Mesenchymal stem cell (in vitro differentiated cells and primary cell): ENCODE measurements at regions not wholly inside any gene's neighbourhood (a gene's known extent, or its start where the extent isn't known, plus 50 kb on each side); places are given as distances from the start of the nearest gene placed in this dataset.
A peak's percentile ranks its signal among the peaks of the same experiment; 100 is the strongest.

ENCODE experiments used
- DNase-seq: peaks from one replicate; pipeline ENCODE4 v3.0.0-alpha.2; 2013
- H2AFZ ChIP-seq: one replicate; pipeline ENCODE4 v1.6.1; 2013; ENCODE audit warnings: low read depth, mild to moderate bottlenecking, control low read depth, inconsistent platforms, low read length, moderate library complexity
- H2AK5ac ChIP-seq: 2 replicates; pipeline ENCODE4 v1.6.1; 2013; ENCODE audit warnings: low read length, moderate library complexity, mild to moderate bottlenecking, inconsistent platforms; ENCODE audit not compliant: severe bottlenecking
- H2BK120ac ChIP-seq: one replicate; pipeline ENCODE4 v1.6.1; 2013; ENCODE audit warnings: low read depth, mild to moderate bottlenecking, inconsistent platforms, low read length, moderate library complexity
- H2BK12ac ChIP-seq, 2 experiments: one replicate each; pipeline ENCODE4 v1.6.1; 2013; ENCODE audit warnings: inconsistent platforms in 2 of 2, low read length in 2 of 2, mild to moderate bottlenecking in 2 of 2, moderate library complexity in 2 of 2, control low read depth in 1 of 2
- H2BK15ac ChIP-seq: one replicate; pipeline ENCODE4 v1.6.1; 2013; ENCODE audit warnings: mild to moderate bottlenecking, low read depth, inconsistent platforms; ENCODE audit not compliant: poor library complexity, severe bottlenecking
- H2BK5ac ChIP-seq: 2 replicates; pipeline ENCODE4 v1.6.1; 2013; ENCODE audit warnings: low read depth, mild to moderate bottlenecking, low read length, control low read depth, inconsistent platforms; ENCODE audit not compliant: poor library complexity, severe bottlenecking
- H3K14ac ChIP-seq, 2 experiments: one replicate each; pipeline ENCODE4 v1.6.1; 2013; ENCODE audit warnings: inconsistent platforms in 2 of 2, low read length in 2 of 2, control low read depth in 1 of 2, mild to moderate bottlenecking in 1 of 2, moderate library complexity in 1 of 2
- H3K18ac ChIP-seq, 2 experiments: one replicate each; pipeline ENCODE4 v1.6.1; 2013; ENCODE audit warnings: inconsistent platforms in 2 of 2, low read length in 2 of 2, control low read depth in 1 of 2, low read depth in 1 of 2, mild to moderate bottlenecking in 1 of 2
- H3K23ac ChIP-seq, 2 experiments: one replicate each; pipeline ENCODE4 v1.6.1; 2013; ENCODE audit warnings: inconsistent platforms in 2 of 2, low read length in 2 of 2, mild to moderate bottlenecking in 2 of 2, moderate library complexity in 2 of 2, control low read depth in 1 of 2
- H3K27ac ChIP-seq: 2 replicates; pipeline ENCODE4 v1.5.1; 2013; ENCODE audit warnings: mild to moderate bottlenecking, moderate library complexity, low read length, control low read depth, inconsistent platforms; ENCODE audit not compliant: poor library complexity, severe bottlenecking
- H3K27me3 ChIP-seq, 2 experiments: 2 replicates each; pipeline versions ENCODE4 v1.6.1 to v1.7.0; 2013; ENCODE audit warnings: low read length in 2 of 2, mild to moderate bottlenecking in 2 of 2, moderate library complexity in 2 of 2, control low read depth in 1 of 2, inconsistent platforms in 1 of 2; ENCODE audit not compliant: control insufficient read depth in 1 of 2, insufficient read depth in 1 of 2
- H3K36me3 ChIP-seq, 2 experiments: 2 replicates each; pipeline versions ENCODE4 v1.6.1 to v1.7.0; 2013; ENCODE audit warnings: low read length in 2 of 2, control low read depth in 1 of 2, inconsistent platforms in 1 of 2, low read depth in 1 of 2, mild to moderate bottlenecking in 1 of 2; ENCODE audit not compliant: insufficient read depth in 2 of 2, control insufficient read depth in 1 of 2
- H3K4ac ChIP-seq, 2 experiments: one replicate each; pipeline ENCODE4 v1.6.1; 2013; ENCODE audit warnings: inconsistent platforms in 2 of 2, low read length in 2 of 2, mild to moderate bottlenecking in 2 of 2, moderate library complexity in 2 of 2, control low read depth in 1 of 2, low read depth in 1 of 2
- H3K4me1 ChIP-seq: 2 replicates; pipeline ENCODE4 v1.6.1; 2013; ENCODE audit warnings: low read depth, low read length, control low read depth; ENCODE audit not compliant: control insufficient read depth, insufficient read depth
- H3K4me2 ChIP-seq: 2 replicates; pipeline ENCODE4 v1.6.1; 2013; ENCODE audit warnings: low read length, mild to moderate bottlenecking, inconsistent platforms; ENCODE audit not compliant: poor library complexity, severe bottlenecking
- H3K4me3 ChIP-seq, 2 experiments: 2 replicates each; pipeline versions ENCODE4 v1.5.1 to v1.7.0; 2013; ENCODE audit warnings: low read length in 2 of 2, mild to moderate bottlenecking in 2 of 2, control low read depth in 1 of 2, low read depth in 1 of 2; ENCODE audit not compliant: insufficient read depth in 1 of 2
- H3K79me1 ChIP-seq: replicated peaks from 2 replicates; pipeline ENCODE4 v1.6.1; 2013; ENCODE audit warnings: mild to moderate bottlenecking, control low read depth, low read length, inconsistent platforms; ENCODE audit not compliant: poor library complexity, severe bottlenecking
- H3K9ac ChIP-seq: 2 replicates; pipeline ENCODE4 v1.7.0; 2013; ENCODE audit warnings: mild to moderate bottlenecking, low read length, moderate library complexity
- H3K9me3 ChIP-seq: 2 replicates; pipeline ENCODE4 v1.7.0; 2013; ENCODE audit warnings: mild to moderate bottlenecking, low read length; ENCODE audit not compliant: control insufficient read depth
- H4K8ac ChIP-seq: one replicate; pipeline ENCODE4 v1.6.1; 2013; ENCODE audit warnings: inconsistent platforms, mild to moderate bottlenecking, low read length, moderate library complexity
- H4K91ac ChIP-seq: one replicate; pipeline ENCODE4 v1.6.1; 2013; ENCODE audit warnings: mild to moderate bottlenecking, low read length, inconsistent platforms
- whole genome bisulfite sequencing: methylation state at CpG from one replicate; pipeline ENCODE4 v1.1.7; 2013; ENCODE audit warnings: mixed read lengths; 5-methylcytosine and 5-hydroxymethylcytosine counted together

DNA sequence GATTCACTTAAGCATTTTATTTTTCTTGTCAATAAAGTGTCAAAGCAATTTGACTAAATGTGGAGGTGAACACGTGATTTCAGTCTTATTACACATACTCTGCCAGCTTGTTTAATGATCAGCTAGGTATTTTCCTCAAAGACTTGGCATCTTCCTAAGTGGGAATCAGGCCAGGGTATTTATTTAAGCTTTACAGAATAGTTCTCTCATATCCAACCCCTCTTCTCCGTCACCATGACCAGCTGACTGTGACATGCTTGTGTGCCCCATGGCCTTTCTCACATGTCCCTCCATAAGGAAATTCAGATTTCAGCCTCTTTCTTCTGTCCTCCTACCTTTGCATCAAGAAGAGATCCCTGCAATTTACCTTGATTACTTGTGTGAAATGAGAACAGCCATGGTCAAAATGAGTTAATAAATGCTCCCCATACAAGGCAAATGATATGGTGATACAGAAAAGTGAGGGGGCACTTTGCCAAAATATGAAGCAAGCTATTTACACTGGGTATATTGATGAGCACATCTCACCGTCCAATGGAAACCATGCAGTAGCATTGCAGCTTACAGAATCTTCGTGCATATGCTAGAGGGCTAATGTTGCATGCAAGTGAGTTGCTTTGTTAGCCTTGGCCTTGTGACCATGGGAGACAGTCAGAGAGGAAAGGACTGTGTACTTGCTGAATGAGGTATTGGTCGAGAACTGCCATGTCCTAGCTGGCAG lies 202.2 kb downstream of the RNF152 start:
- H2BK120ac ChIP-seq: no peak overlapping the region
- WGBS: 95% methylated on average over 4 of the region's 5 CpGs

DNA sequence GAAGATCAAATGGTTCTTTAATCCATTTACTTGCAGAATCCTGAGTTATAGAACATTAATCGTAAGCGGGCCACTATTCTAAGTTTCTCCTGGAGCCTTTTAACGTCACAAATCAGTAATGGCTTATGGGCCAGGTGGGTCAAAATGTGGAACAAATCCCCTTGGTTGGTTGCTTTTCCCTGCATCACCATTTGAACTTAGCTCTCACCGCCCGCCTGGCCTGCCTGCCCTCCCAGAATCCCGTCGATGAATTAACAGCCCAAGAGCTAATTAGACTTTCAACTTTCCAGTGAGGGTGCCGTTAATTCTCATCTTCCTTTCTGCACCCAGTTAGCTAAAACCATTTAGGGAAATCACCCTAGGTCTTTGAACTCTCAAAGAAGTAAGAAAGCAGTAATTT lies 205.5 kb downstream of the RNF152 start:
- no peak overlapping the region for H3K23ac ChIP-seq
- H3K36me3 ChIP-seq: no peaks in the 10 kb centered on the region
- no peaks in the 10 kb centered on the region for H3K4me1 ChIP-seq
- H3K27ac ChIP-seq: no peak overlapping the region
- no peak overlapping the region for H3K9ac ChIP-seq
- H3K18ac ChIP-seq: no peak overlapping the region
- no peak overlapping the region for H2BK120ac ChIP-seq
- DNase-seq: no peak
- no peak overlapping the region for H2BK15ac ChIP-seq
- no peak overlapping the region for H2BK12ac ChIP-seq
- no peak overlapping the region for H2BK5ac ChIP-seq
- no peak overlapping the region for H2AK5ac ChIP-seq
- H3K4me2 ChIP-seq: no peak overlapping the region
- H2AFZ ChIP-seq: no peak overlapping the region
- peaks cover 6% of the 10 kb centered on the region for H3K9me3 ChIP-seq
- H4K91ac ChIP-seq: no peak overlapping the region
- H4K8ac ChIP-seq: no peak overlapping the region
- no peak overlapping the region for H3K4me3 ChIP-seq
- H3K79me1 ChIP-seq: no peaks in the 10 kb centered on the region
- WGBS: 94% methylated on average over 8 of the region's 8 CpGs
- no peak overlapping the region for H3K14ac ChIP-seq
- H3K4ac ChIP-seq: no peak overlapping the region
- no peaks in the 10 kb centered on the region for H3K27me3 ChIP-seq

More for the DNA sequence above, 202.2 kb downstream of the RNF152 start:
- Histone ChIP-seq H3K4me3 (no peak overlapping the region), H3K4me1 (no peaks in the 10 kb centered on the region), H3K9me3 (peaks cover 3% of the 10 kb centered on the region), H3K79me1 (no peaks in the 10 kb centered on the region), H4K91ac (no peak overlapping the region), H3K18ac (no peak overlapping the region), H2BK12ac (no peak overlapping the region), H3K4ac (no peak overlapping the region), H3K27me3 (no peaks in the 10 kb centered on the region), H3K4me2 (no peak overlapping the region), H4K8ac (no peak overlapping the region), H2AFZ (no peak overlapping the region), H2BK15ac (no peak overlapping the region), H2BK5ac (no peak overlapping the region), H3K27ac (no peak overlapping the region), H2AK5ac (no peak overlapping the region), H3K23ac (no peak overlapping the region), H3K14ac (peak overlapping the region in 1 of 2 experiments; percentile 26), H3K36me3 (no peaks in the 10 kb centered on the region), H3K9ac (no peak overlapping the region)
- DNase-seq: no peak

DNA sequence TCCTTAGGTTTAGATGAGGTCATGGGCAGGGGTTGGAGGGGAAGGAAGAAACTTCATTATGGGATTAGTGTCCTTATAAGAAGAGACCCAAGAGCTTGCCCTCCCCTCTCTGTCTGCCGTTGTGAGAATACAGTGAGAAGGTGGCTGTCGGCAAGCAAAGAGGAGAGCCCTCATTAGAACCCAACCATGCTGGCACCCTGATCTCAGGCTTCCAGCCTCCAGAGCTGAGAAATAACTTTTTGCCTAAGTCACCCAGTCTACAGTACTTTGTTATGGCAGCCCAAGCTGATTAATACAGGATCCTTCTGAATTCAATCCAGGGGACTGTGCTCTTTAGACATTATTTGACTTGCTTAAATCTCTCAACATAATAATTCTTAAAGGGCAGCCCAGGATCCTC lies 209.0 kb downstream of the RNF152 start:
- H3K4me1 ChIP-seq: no peaks in the 10 kb centered on the region
- H3K23ac ChIP-seq: no peak overlapping the region
- no peaks in the 10 kb centered on the region for H3K27me3 ChIP-seq
- H3K4ac ChIP-seq: no peak overlapping the region
- no peak overlapping the region for H2AK5ac ChIP-seq
- no peak overlapping the region for H3K9ac ChIP-seq
- H3K14ac ChIP-seq: no peak overlapping the region
- peak overlapping the region; percentile 16 for H3K4me2 ChIP-seq
- peaks cover 28% of the 10 kb centered on the region for H3K9me3 ChIP-seq
- no peak overlapping the region for H2AFZ ChIP-seq
- no peak overlapping the region for H2BK120ac ChIP-seq
- H3K27ac ChIP-seq: no peak overlapping the region
- DNase-seq: no peak
- no peak overlapping the region for H3K18ac ChIP-seq
- no peak overlapping the region for H2BK15ac ChIP-seq
- H2BK12ac ChIP-seq: no peak overlapping the region
- no peaks in the 10 kb centered on the region for H3K79me1 ChIP-seq
- no peak overlapping the region for H2BK5ac ChIP-seq
- no peak overlapping the region for H4K8ac ChIP-seq
- 97% methylated on average over 2 of the region's 2 CpGs for WGBS
- no peak overlapping the region for H3K4me3 ChIP-seq
- H3K36me3 ChIP-seq: no peaks in the 10 kb centered on the region
- H4K91ac ChIP-seq: no peak overlapping the region

DNA sequence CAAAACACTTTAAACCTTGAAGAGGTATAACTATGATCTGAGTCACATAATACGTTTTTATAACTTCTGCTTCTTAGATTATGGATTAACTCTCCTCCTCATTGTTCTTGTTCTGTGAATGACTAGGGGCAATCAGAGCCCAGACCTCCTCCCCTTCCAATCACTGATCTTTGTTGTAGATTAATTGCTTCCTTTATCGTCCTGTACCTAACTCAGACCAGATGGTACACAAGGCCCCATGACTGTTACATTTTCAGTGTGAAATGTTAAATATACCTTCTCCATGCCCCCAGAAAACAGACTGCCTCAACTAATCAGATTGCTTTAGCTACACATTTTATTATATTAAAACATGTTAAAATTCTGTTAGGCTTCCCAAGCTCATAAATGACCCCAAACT lies 211.7 kb downstream of the RNF152 start:
- Histone ChIP-seq H2BK120ac (no peak overlapping the region), H3K14ac (no peak overlapping the region), H3K4ac (no peak overlapping the region), H3K36me3 (no peaks in the 10 kb centered on the region), H3K9ac (no peak overlapping the region), H3K9me3 (peaks cover 36% of the 10 kb centered on the region), H2BK5ac (no peak overlapping the region), H2BK15ac (no peak overlapping the region), H3K18ac (no peak overlapping the region), H3K27me3 (no peaks in the 10 kb centered on the region), H3K4me2 (no peak overlapping the region), H2AFZ (no peak overlapping the region), H2AK5ac (no peak overlapping the region), H3K27ac (no peak overlapping the region), H3K23ac (no peak overlapping the region), H2BK12ac (no peak overlapping the region), H3K4me3 (no peak overlapping the region), H3K4me1 (no peaks in the 10 kb centered on the region), H4K91ac (no peak overlapping the region), H3K79me1 (no peaks in the 10 kb centered on the region), H4K8ac (no peak overlapping the region)
- no peak for DNase-seq
- 91% methylated on average over 2 of the region's 2 CpGs for WGBS
